HG02798 (cell line): ENCODE measurements at regions not wholly inside any gene's neighbourhood (a gene's known extent, or its start where the extent isn't known, plus 50 kb on each side); places are given as distances from the start of the nearest gene placed in this dataset.

Experiments used
- ATAC-seq: cut with Tn5 transposase; IDR thresholded peaks from one replicate; pipeline ENCODE4 v1.9.1; 2021; ENCODE audit warnings: mild to moderate bottlenecking; ENCODE audit not compliant: unreplicated experiment, poor library complexity

DNA sequence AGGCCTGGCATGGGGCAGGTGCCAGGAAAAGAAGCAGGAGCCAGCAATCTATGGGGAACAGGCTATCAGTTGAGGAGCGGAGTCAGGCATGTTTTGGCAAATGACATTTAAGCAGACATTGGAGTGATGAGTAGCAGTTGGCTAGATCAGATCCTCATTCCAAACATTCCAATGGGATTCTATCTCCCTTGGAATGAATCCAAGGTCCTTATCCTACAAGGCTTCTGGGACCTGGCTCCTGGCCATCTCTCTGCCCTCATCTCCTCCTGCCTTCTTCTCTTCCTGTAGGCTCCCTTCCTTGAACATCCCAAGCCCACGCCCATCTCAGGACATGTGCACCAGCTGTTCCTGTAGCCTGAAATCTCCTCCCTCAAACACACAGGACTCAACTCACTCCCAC lies 1074.5 kb downstream of the TBC1D22A start:
- no peak for ATAC-seq

DNA sequence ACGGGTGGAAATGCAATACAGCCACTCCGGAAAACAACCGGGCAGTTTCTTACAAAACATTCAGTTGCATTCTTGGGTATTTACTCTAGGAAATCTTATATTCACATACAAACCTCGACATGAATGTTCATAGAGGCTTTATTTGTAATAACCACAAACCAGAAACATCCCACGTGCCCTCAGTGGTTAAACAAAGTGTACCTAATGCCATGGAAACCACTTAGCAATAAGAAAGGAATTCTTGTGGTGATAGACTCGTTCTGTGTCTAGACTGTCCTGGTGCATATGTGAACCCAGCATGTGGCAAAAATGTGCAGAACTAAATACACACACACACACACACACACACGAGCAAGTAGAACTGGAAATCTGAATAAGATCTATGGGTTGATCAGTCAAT lies 1073.3 kb downstream of the TBC1D22A start:
- ATAC-seq, result no peak

- ATAC-seq, result no peak
Observed at GRCh38 chr22:47826016-47826415, 1063.6 kb downstream of the TBC1D22A start.

DNA sequence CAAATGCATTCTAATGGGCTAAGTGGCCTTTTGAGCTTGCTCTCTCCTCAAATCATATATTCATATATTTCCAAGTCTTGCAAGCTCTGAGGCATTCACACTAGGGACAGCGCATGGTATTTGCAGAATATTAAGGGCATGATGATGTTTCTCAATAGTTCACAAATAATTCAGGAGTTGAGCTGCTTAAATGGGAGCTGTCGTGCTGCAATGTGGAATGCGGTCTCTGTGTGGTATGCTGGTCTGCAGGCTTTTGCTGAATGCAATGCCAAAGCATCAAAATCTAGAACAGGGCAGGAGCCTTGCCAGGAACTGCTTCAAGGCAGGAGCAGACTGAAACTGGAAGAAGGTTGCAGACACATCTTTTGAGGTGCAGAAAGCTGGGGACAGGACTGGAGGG lies 1060.0 kb downstream of the TBC1D22A start:
- no peak for ATAC-seq

DNA sequence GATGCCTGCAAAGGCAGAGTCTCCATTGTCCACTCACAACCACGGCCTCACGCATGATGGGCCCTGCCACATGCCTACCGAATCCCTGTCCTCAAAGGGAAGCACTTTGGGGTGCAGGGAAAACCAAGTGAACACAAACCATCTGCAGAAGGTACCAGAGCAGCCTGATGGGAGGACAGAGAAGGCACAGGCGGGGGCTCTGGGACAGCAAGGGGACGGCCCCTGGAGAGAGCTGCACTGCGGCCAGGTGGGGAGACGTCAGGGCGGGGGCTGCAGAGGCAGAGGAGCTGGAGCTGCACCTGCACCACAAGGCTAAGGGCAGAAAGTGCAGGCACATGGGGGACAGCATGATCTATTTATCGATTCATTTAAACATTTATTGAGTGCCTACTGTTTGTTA lies 1056.0 kb downstream of the TBC1D22A start:
- no peak for ATAC-seq

DNA sequence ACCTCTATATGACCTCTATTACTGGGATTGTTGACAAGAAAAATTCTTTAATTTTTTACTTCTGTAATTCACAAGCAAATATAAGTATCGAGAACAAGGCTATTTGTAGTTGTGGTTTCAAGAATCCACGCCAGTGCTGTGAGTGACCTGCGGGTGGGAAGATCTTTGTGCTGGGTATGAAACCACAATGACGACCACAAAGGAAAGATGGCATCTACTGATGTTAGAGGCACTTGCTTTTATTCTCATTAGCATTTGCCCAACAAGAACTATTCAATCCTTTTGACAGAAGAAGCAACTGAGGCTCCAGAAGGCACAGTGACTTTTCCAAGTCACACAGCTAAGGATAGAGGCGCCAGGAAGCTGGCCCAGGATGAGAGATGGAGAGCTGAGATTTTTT lies 1054.9 kb downstream of the TBC1D22A start:
- ATAC-seq, result no peak

- no peak for ATAC-seq
Observed at GRCh38 chr22:47816863-47817210, 1054.4 kb downstream of the TBC1D22A start.

DNA sequence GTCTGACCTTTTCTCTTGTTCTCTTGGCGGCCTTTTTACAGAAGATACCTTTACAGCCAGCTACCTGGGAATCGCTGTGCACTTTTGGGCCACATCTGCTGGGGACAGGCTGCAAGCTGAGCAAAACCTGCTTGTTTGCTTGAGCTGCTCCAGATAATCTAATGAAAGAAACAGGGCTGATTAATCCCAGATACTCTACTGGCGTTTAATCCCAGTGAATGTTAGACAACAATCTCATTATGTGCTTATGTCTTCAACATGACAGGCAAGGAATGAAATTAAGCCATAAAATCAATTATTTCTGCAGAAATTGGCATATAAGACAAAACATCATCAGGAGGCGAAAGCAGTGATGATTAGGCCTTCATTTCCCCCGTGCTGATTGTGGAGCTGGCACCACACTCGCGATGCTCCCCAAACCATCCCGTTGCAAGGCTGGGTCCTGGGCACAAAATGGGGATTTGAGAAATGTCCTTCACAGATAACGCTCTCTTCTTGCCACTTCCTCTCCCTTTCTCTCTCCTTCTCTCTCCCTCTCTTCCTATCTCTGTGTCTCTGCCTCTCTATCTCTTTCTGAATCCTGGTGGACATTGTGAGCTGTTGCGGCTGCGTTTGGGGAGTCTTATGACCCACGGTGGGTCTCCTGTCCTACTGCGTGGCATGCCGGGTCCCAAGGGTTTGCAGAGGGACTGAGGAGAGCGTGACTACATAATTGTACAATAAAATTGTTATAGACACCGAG lies 1053.8 kb downstream of the TBC1D22A start:
- ATAC-seq, result no peak

DNA sequence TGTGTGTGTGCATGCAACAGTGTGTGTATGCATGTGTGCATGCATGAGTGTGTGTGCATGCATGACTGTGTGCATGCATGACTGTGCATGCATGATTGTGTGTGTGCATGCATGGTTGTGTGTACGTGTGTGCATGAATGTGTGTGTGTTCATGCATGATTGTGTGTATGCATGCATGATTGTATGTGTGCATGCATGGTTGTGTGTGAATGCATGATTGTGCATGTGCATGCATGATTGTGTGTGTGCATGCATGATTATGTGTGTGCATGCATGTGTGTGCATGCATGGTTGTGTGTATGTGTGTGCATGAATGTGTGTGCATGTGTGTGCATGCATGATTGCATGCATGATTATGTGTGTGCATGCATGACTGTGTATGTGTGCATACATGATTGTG lies 1052.0 kb downstream of the TBC1D22A start:
- no peak for ATAC-seq

DNA sequence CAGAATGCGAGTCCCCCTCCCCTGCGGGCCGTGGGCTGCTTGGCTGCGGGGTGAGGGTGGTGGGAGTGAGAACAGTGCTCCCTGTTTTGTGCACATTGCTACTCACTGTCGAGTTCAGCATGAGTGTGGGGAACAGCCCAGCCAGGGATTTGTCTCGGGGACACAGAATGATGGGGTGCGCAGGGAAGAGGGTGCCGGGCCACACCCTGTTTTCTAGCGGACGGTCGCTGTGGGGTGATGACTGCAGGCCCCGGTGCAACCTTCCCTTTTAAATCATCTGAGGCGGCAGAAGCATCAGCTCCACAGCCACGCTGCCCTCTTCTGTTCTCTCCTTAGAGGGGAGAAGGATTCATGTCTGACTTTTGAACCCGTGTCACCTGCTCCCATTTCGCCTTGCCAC lies 1051.2 kb downstream of the TBC1D22A start:
- ATAC-seq, result no peak

DNA sequence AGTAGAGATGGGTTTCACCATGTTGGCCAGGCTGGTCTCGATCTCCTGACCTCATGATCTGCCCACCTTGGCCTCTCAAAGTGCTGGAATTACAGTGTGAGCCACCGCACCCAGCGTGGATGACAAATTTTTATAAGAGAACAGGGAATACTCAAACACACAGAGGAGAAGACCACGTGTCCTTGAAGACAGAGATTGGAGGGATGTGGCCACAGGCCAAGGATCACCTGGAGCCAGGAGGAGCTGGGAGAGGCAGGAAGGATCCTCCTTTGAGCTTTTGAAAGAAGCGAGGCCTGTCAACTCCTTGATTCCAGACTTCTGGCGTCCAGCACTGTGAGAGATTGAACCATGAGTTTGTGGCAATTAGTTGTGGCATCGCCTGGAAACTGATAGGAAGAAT lies 1049.5 kb downstream of the TBC1D22A start:
- ATAC-seq, result no peak

GRCh38 chr22:47810505-47811500 lies 1048.4 kb downstream of the TBC1D22A start:
- ATAC-seq, result no peak

- no peak for ATAC-seq
Observed at GRCh38 chr22:47808886-47809620, 1046.6 kb downstream of the TBC1D22A start.

GRCh38 chr22:47808236-47808635 lies 1045.8 kb downstream of the TBC1D22A start:
- ATAC-seq, result no peak

DNA sequence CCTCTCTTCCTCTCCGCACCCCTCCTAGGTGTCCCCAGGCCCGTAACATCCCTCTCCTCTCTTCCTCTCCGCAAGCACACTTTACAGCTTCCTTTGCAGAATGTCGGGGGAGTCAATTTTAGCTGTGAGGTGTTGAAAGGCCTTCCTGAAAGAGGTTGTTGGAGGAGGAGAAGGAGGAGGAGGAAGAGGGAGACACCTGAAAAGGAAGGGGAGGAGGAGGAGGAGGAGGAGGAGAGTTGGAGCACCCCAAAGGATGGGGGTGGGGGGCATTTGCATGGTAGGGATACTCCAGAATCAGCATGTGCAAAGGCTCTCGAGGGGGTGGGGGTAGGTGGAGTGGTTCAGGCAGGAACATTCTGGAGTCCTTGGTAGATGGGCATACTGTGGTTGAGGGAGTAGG lies 1045.1 kb downstream of the TBC1D22A start:
- ATAC-seq, result no peak

GRCh38 chr22:47806894-47807293 lies 1044.4 kb downstream of the TBC1D22A start:
- no peak for ATAC-seq

DNA sequence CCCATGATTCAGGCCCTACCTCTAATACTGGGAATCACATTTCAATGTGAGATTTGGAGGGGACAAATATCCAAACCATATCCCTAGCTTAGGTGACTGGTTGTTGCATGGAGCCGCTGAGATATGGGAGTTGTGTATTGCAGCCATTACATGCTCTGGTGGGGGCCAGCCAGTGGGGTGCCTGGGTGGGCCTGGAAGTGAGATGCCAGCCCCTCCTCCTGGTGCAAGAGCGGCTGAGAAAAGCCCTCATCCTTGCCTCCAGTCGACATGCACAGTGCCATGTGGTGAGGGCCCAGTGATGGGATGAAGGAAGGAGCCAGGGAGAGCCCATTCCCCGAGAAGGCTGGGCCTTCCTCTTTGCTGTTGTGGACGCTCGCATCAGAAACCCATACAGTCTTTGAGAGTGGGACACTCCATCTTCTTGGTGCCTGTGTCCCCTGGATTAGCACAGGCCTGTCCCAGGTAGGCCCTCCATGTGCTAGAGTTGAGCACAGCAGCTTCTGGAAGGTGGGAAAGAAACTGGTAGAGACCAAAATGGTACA lies 1043.0 kb downstream of the TBC1D22A start:
- no peak for ATAC-seq

GRCh38 chr22:47804281-47804680 lies 1041.8 kb downstream of the TBC1D22A start:
- no peak for ATAC-seq

- no peak for ATAC-seq
Observed at GRCh38 chr22:47802421-47802820, 1040.0 kb downstream of the TBC1D22A start.

DNA sequence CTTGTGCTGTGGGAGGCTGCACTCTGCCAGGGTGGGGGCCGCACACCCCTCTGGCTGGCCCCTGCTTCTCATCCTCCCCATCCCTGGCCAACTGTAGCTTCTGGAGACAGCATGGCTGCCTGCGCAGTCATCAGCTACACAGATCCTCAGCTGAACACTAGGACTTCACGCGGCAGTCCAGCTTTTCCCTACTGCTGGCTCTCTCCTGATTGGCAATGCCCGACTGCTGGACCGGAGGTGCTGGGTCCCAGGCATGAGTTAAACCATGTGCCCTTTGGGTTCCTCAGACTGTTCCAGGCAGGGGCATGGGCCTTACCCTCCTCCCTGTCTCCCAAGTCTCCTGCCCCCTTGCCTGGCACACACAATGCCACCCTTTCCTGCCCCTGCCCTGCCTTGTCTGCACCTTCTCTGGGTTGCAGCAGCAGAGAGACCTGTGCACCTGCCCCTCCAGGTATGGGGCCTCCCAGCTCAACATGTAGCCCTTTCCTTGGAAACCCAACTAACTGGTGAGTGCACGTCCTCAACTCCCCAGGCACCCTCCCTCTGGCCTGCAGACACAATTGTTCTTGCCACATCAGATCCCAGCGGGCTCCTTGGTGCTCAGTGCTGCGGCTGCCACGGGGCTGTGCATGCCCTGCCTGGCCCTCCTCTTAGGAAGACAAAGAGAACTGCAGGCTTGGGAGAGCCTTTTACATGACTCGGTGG lies 1039.2 kb downstream of the TBC1D22A start:
- no peak for ATAC-seq
